ENCODE measurements at regions not wholly inside any gene's neighbourhood (a gene's known extent, or its start where the extent isn't known, plus 50 kb on each side); places are given as distances from the start of the nearest gene placed in this dataset.

DNA sequence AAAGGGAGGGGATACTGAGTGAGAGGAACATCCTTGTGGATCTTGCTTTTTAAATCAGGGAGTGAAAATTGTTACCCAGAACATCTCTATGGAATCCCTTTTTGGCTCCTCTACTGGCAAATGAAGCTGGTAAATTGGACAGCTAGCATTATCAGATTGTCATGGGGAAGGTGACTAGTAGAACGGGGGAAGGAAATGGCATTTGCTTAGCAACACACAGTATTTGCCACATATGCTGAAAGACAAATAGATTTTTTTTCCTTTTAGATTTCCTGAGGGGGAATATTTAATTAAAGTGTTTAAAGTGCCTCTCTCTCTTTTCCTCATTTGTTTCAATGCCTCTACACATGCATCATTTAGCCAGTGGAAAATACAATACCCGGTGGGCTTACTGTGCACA is 573.5 kb downstream of the BCKDHB start:
- no peak for DNase-seq (ENCODE audit: low spot score in 2 of 2)
- Histone ChIP-seq H3K27me3 (no peaks in the 10 kb centered on the region), H3K4me1 (no peaks in the 10 kb centered on the region), H3K9me3 (no peaks in the 10 kb centered on the region), H3K4me3 (no peak overlapping the region), H3K36me3 (no peaks in the 10 kb centered on the region), H3K27ac (no peak overlapping the region)
- intact Hi-C loops (cut with DNase I; ENCODE audit: low total_unique reads): no loop called here
- TF ChIP-seq POLR2AphosphoS5 (IDR thresholded peaks at IDR 0.05) (no peak), POLR2A (IDR thresholded peaks at IDR 0.05) (no peak)
- TF ChIP-seq, protein P1, sequence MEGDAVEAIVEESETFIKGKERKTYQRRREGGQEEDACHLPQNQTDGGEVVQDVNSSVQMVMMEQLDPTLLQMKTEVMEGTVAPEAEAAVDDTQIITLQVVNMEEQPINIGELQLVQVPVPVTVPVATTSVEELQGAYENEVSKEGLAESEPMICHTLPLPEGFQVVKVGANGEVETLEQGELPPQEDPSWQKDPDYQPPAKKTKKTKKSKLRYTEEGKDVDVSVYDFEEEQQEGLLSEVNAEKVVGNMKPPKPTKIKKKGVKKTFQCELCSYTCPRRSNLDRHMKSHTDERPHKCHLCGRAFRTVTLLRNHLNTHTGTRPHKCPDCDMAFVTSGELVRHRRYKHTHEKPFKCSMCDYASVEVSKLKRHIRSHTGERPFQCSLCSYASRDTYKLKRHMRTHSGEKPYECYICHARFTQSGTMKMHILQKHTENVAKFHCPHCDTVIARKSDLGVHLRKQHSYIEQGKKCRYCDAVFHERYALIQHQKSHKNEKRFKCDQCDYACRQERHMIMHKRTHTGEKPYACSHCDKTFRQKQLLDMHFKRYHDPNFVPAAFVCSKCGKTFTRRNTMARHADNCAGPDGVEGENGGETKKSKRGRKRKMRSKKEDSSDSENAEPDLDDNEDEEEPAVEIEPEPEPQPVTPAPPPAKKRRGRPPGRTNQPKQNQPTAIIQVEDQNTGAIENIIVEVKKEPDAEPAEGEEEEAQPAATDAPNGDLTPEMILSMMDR (IDR thresholded peaks at IDR 0.05): no peak

DNA sequence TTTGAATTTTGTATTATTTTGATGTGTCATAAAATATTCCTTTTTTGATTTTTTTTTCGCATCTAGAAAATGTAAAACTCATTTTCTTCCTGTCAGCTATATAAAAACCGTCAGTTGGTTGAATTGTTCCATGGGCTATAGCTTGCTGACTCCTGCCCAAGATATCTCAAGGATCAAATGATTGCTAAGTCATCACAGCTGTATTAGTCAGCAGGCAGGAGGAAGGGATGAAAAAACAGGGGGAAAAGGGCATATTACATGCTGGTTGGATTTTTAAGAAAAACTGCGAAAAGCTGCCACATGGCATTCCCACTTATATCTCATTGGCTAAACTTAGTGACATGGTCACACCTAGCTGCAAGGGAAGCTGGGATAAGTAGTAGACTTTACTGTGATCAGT is 569.9 kb downstream of the BCKDHB start:
- no peak for DNase-seq (ENCODE audit: low spot score in 2 of 2)
- intact Hi-C loops (cut with DNase I; ENCODE audit: low total_unique reads): no loop called here
- Histone ChIP-seq H3K9me3 (no peaks in the 10 kb centered on the region), H3K27me3 (no peaks in the 10 kb centered on the region), H3K36me3 (no peaks in the 10 kb centered on the region), H3K27ac (no peak overlapping the region), H3K4me1 (no peaks in the 10 kb centered on the region), H3K4me3 (no peak overlapping the region)
- TF ChIP-seq POLR2AphosphoS5 (IDR thresholded peaks at IDR 0.05) (no peak), POLR2A (IDR thresholded peaks at IDR 0.05) (no peak)
- TF ChIP-seq, protein P1 (IDR thresholded peaks at IDR 0.05): no peak

DNA sequence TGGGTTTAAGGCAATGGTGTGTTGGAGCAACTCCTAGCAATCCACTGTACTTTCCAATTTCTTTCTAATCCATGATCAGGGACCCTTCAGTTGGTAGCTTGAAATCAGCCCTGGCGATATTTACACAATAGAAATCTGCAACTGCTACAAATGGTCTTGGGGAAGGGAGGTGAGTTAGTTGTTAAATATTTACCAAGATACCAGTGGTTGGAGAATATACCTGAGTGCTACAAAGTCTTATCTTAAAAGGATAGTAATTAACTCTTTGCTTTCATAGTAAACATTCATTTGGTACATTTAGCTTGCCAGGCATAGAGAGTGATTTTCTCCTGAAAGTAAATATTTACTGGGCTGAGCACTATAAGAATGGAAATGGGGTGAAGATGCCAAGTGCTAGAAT is 568.2 kb downstream of the BCKDHB start:
- Histone ChIP-seq H3K27me3 (no peaks in the 10 kb centered on the region), H3K9me3 (no peaks in the 10 kb centered on the region), H3K27ac (no peak overlapping the region), H3K36me3 (no peaks in the 10 kb centered on the region), H3K4me1 (no peaks in the 10 kb centered on the region), H3K4me3 (no peak overlapping the region)
- intact Hi-C loops (cut with DNase I; ENCODE audit: low total_unique reads): no loop called here
- TF ChIP-seq, protein P1 (IDR thresholded peaks at IDR 0.05): no peak
- TF ChIP-seq POLR2A (IDR thresholded peaks at IDR 0.05): no peak
- no peak for TF ChIP-seq POLR2AphosphoS5 (IDR thresholded peaks at IDR 0.05)
- no peak for DNase-seq (ENCODE audit: low spot score in 2 of 2)

DNA sequence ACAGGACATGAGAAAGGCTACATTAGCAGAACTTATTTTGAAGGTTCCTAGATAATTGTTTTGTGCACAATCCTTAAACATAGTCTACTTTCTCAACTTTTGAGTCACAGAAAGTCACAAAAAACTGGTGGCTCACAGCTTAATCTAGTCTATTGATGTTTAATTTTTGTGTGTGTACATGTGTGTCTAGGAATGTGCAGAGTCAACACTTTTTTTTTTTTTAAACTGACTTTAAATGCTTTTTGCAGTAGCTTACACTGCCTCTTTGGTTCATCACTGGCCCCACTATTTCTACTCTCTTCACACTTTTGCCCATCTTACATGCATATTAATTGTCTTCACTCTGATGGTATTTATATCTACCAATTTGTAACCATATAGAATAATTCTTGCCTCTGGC is 566.9 kb downstream of the BCKDHB start:
- no peaks in the 10 kb centered on the region for H3K27me3 ChIP-seq
- H3K9me3 ChIP-seq: no peaks in the 10 kb centered on the region
- no peak for DNase-seq (ENCODE audit: low spot score in 2 of 2)
- no peak overlapping the region for H3K4me3 ChIP-seq
- no peaks in the 10 kb centered on the region for H3K4me1 ChIP-seq
- no peaks in the 10 kb centered on the region for H3K36me3 ChIP-seq
- H3K27ac ChIP-seq: no peak overlapping the region
- TF ChIP-seq, protein P1 (IDR thresholded peaks at IDR 0.05): no peak
- TF ChIP-seq POLR2AphosphoS5 (IDR thresholded peaks at IDR 0.05): no peak
- TF ChIP-seq POLR2A (IDR thresholded peaks at IDR 0.05): no peak
- intact Hi-C loops (cut with DNase I; ENCODE audit: low total_unique reads): no loop called here

DNA sequence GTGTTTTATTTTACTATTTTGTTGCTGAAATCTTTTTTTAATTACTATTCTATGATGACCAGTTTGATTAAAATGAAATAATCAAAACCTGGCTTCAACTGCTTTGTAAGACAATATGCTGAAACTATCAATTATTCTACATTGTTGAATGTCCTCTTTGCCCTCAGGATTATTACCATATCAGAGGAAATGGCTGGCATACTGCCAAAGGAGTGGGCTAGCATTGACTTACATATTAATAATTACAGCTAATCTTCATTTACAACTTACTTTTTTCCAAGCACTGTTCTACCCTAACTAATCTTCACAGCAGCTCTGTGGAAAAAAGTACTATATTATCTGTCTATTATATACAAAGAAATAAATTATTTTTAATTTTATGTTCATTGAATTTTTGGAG is 560.5 kb downstream of the BCKDHB start:
- Histone ChIP-seq H3K27me3 (no peaks in the 10 kb centered on the region), H3K36me3 (no peaks in the 10 kb centered on the region), H3K4me3 (no peak overlapping the region), H3K27ac (no peak overlapping the region), H3K9me3 (no peaks in the 10 kb centered on the region), H3K4me1 (no peaks in the 10 kb centered on the region)
- no peak for DNase-seq (ENCODE audit: low spot score in 2 of 2)
- TF ChIP-seq POLR2A (IDR thresholded peaks at IDR 0.05) (no peak), POLR2AphosphoS5 (IDR thresholded peaks at IDR 0.05) (no peak)
- TF ChIP-seq, protein P1 (IDR thresholded peaks at IDR 0.05): no peak
- intact Hi-C loops (cut with DNase I; ENCODE audit: low total_unique reads): no loop called here
